ENCODE measurements at regions not wholly inside any gene's neighbourhood (a gene's known extent, or its start where the extent isn't known, plus 50 kb on each side); places are given as distances from the start of the nearest gene placed in this dataset.

DNA sequence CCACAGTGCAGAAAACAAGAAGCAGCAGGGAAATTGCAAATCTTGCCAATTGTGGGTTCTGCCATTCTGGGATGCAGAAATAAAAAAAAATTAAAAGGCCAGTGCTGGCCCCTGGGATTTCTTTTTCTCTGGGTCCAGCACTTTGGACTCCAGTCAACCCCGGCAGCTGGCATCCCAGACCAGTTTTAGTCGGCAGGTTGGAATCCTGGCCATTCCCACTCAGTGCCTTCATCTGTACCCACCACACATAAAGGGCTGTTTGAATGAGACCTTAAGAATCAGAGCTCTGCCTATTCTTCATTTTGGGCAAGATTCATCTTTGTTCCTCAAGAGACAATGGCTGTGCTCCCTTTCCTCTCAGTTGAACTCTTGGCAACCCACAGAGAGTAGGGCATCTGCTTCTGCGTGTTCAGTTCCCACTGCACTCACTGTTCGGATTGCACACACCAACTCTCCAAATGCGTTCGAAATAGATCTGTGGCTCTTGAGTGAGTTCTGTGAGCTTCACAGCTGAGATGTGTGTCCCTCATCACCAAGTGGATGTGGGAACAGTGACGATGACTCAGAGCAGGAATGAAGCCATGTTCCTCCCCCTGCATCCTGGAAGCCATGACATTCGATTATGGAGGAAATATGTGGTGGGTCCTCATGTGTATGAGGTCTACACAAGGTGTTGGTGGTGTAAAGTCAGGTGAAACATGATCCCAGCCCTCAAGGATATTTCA is 63.0 kb upstream of the EGFR start:
- TF ChIP-seq, protein P1, sequence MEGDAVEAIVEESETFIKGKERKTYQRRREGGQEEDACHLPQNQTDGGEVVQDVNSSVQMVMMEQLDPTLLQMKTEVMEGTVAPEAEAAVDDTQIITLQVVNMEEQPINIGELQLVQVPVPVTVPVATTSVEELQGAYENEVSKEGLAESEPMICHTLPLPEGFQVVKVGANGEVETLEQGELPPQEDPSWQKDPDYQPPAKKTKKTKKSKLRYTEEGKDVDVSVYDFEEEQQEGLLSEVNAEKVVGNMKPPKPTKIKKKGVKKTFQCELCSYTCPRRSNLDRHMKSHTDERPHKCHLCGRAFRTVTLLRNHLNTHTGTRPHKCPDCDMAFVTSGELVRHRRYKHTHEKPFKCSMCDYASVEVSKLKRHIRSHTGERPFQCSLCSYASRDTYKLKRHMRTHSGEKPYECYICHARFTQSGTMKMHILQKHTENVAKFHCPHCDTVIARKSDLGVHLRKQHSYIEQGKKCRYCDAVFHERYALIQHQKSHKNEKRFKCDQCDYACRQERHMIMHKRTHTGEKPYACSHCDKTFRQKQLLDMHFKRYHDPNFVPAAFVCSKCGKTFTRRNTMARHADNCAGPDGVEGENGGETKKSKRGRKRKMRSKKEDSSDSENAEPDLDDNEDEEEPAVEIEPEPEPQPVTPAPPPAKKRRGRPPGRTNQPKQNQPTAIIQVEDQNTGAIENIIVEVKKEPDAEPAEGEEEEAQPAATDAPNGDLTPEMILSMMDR (IDR thresholded peaks at IDR 0.05; ENCODE audit: insufficient read depth, low read length, poor library complexity, severe bottlenecking), result no peak
- no peak for TF ChIP-seq EZH2phosphoT487 (conservative IDR thresholded peaks at IDR 0.05; ENCODE audit: low read length)

Data from SU-DHL-6 (cell line).